IMR-90 (cell line): ENCODE measurements at regions not wholly inside any gene's neighbourhood (a gene's known extent, or its start where the extent isn't known, plus 50 kb on each side); places are given as distances from the start of the nearest gene placed in this dataset.
"Not testable (repeated sequence)": the region's sequence is repeated elsewhere in the genome, so short reads cannot be mapped to it uniquely, and the experiment has no call there.

ENCODE experiments used
- ATAC-seq: fragments of 200-7000 bp; cut with Tn5 transposase; 2 replicates; pipeline ENCODE4 v1.9.1; 2020; ENCODE audit warnings: low read depth, mild to moderate bottlenecking, moderate library complexity
- BruUV-seq: library from RNA; stranded (reverse); fragments of 400-500 nt; replicated peaks from 2 replicates; lab custom pipeline; 2021; lab: Mats Ljungman, UMichigan
- CTCF ChIA-PET: fragments of 300-600 bp; formaldehyde crosslinking; extraction: SDS; loops from one replicate; lab custom pipeline; 2021; ENCODE audit warnings: antibody characterized with exemption; lab: Yijun Ruan, JAX
- POLR2A ChIA-PET: fragments of 300-600 bp; sonication (Branson Sonifier 250); formaldehyde crosslinking; loops from one replicate; lab custom pipeline; 2022; ENCODE audit warnings: antibody characterized with exemption; ENCODE audit not compliant: unreplicated experiment; lab: Charles Lee
- DNase-seq: peaks from one replicate; pipeline ENCODE4 v3.0.0; 2013
- H2AFZ ChIP-seq: replicated peaks from 2 replicates; pipeline ENCODE3; 2013; ENCODE audit warnings: low read length, mild to moderate bottlenecking; ENCODE audit not compliant: poor library complexity
- H2AK5ac ChIP-seq: 2 replicates; pipeline ENCODE4 v1.6.1; 2013; ENCODE audit warnings: low read depth, low read length, inconsistent platforms
- H2AK9ac ChIP-seq: replicated peaks from 2 replicates; pipeline ENCODE3; 2013; ENCODE audit warnings: mild to moderate bottlenecking, low read depth, low read length, moderate library complexity; ENCODE audit not compliant: poor library complexity
- H2BK120ac ChIP-seq: 2 replicates; pipeline ENCODE4 v1.6.1; 2013; ENCODE audit warnings: low read depth, low read length, inconsistent platforms
- H2BK15ac ChIP-seq: 3 replicates; pipeline ENCODE4 v1.6.1; 2013; ENCODE audit warnings: low read depth, low read length, inconsistent platforms
- H2BK20ac ChIP-seq: 2 replicates; pipeline ENCODE4 v1.6.1; 2013; ENCODE audit warnings: low read depth, mild to moderate bottlenecking, inconsistent platforms, low read length, moderate library complexity
- H2BK5ac ChIP-seq: 2 replicates; pipeline ENCODE4 v1.6.1; 2013; ENCODE audit warnings: mild to moderate bottlenecking, low read depth, low read length, inconsistent platforms; ENCODE audit not compliant: poor library complexity, severe bottlenecking
- H3K14ac ChIP-seq: replicated peaks from 2 replicates; pipeline ENCODE4 v1.6.1; 2013; ENCODE audit warnings: low read depth, low read length, inconsistent platforms
- H3K18ac ChIP-seq: 2 replicates; pipeline ENCODE4 v1.6.1; 2013; ENCODE audit warnings: low read depth, low read length, control low read depth
- H3K23ac ChIP-seq: 2 replicates; pipeline ENCODE4 v1.6.1; 2013; ENCODE audit warnings: low read depth, low read length, inconsistent platforms
- H3K27ac ChIP-seq: 2 replicates; pipeline ENCODE4 v1.5.1; 2013; ENCODE audit warnings: mild to moderate bottlenecking, control low read depth, low read length; ENCODE audit not compliant: insufficient read depth
- H3K27me3 ChIP-seq: 2 replicates; pipeline ENCODE4 v1.6.1; 2013; ENCODE audit warnings: low read length; ENCODE audit not compliant: control insufficient read depth, insufficient read depth
- H3K36me3 ChIP-seq: 2 replicates; pipeline ENCODE4 v1.6.1; 2013; ENCODE audit warnings: low read length, mixed read lengths; ENCODE audit not compliant: control insufficient read depth, insufficient read depth
- H3K4ac ChIP-seq: 2 replicates; pipeline ENCODE4 v1.6.1; 2013; ENCODE audit warnings: low read depth, low read length, inconsistent platforms
- H3K4me1 ChIP-seq: 2 replicates; pipeline ENCODE4 v1.6.1; 2013; ENCODE audit warnings: low read length, mixed read lengths; ENCODE audit not compliant: control insufficient read depth, insufficient read depth
- H3K4me2 ChIP-seq: 2 replicates; pipeline ENCODE4 v1.6.1; 2013; ENCODE audit warnings: low read depth, mild to moderate bottlenecking, control low read depth, low read length, moderate library complexity
- H3K4me3 ChIP-seq: 2 replicates; pipeline ENCODE4 v1.5.1; 2013; ENCODE audit warnings: low read depth, mild to moderate bottlenecking, control low read depth, low read length, moderate library complexity; ENCODE audit not compliant: insufficient read depth
- H3K56ac ChIP-seq: 2 replicates; pipeline ENCODE4 v1.6.1; 2013; ENCODE audit warnings: low read length, inconsistent platforms; ENCODE audit not compliant: insufficient read depth; ENCODE audit errors: extremely low read depth
- H3K79me1 ChIP-seq, 2 experiments: 2 replicates each; pipeline ENCODE4 v1.6.1; 2013; ENCODE audit warnings: low read length in 2 of 2, inconsistent platforms in 1 of 2, low read depth in 1 of 2
- H3K9ac ChIP-seq: 2 replicates; pipeline ENCODE4 v1.6.1; 2013; ENCODE audit warnings: low read depth, low read length, control low read depth
- H3K9me1 ChIP-seq: 2 replicates; pipeline ENCODE4 v1.6.1; 2013; ENCODE audit warnings: low read length, inconsistent platforms; ENCODE audit not compliant: insufficient read depth
- H3K9me3 ChIP-seq: 2 replicates; pipeline ENCODE4 v1.6.1; 2013; ENCODE audit warnings: low read length; ENCODE audit not compliant: control insufficient read depth, insufficient read depth
- H4K20me1 ChIP-seq: 2 replicates; pipeline ENCODE4 v1.6.1; 2013; ENCODE audit warnings: low read length, inconsistent platforms; ENCODE audit not compliant: insufficient read depth
- H4K5ac ChIP-seq: 2 replicates; pipeline ENCODE4 v1.6.1; 2013; ENCODE audit warnings: mild to moderate bottlenecking, low read depth, low read length, control low read depth
- H4K8ac ChIP-seq, 2 experiments: 2 replicates each; pipeline ENCODE4 v1.6.1; 2013; ENCODE audit warnings: low read depth in 2 of 2, low read length in 2 of 2, control low read depth in 1 of 2, inconsistent platforms in 1 of 2
- H4K91ac ChIP-seq: 2 replicates; pipeline ENCODE4 v1.6.1; 2013; ENCODE audit warnings: low read depth, low read length, inconsistent platforms; ENCODE audit not compliant: insufficient read depth
- CTCF ChIP-seq: conservative IDR thresholded peaks from 2 replicates; pipeline ENCODE4 v1.5.1; 2012; ENCODE audit warnings: mild to moderate bottlenecking, low read depth, low read length, improper control_type of control experiment
- MAZ ChIP-seq: IDR thresholded peaks from 2 replicates; pipeline ENCODE4 v1.6.1; 2012; ENCODE audit warnings: low read depth, mild to moderate bottlenecking, low read length, improper control_type of control experiment, moderate library complexity, borderline replicate concordance
- RCOR1 ChIP-seq: IDR thresholded peaks from 2 replicates; pipeline ENCODE4 v1.6.1; 2012; ENCODE audit warnings: mild to moderate bottlenecking, low read length, improper control_type of control experiment; ENCODE audit not compliant: insufficient replicate concordance
- RFX5 ChIP-seq: IDR thresholded peaks from 2 replicates; pipeline ENCODE4 v1.8.0; 2012; ENCODE audit warnings: low read depth, mild to moderate bottlenecking, low read length, moderate library complexity
- WGBS, 2 experiments: methylation state at CpG; one replicate each; pipeline versions ENCODE4 v1.1.5 to v1.1.7; 2013; ENCODE audit warnings: missing lambda C conversion rate in 2 of 2; ENCODE audit not compliant: insufficient read length in 1 of 2; ENCODE audit errors: extremely low coverage in 2 of 2; 5-methylcytosine and 5-hydroxymethylcytosine counted together
- dilution Hi-C: fragments of 300-500 bp; cut with HindIII; formaldehyde crosslinking; loops from one replicate; pipeline ENCODE4 v1.14.3; 2018; ENCODE audit warnings: low sequenced_read_pairs; ENCODE audit not compliant: unreplicated experiment
- in situ Hi-C: fragments of 300-500 bp; cut with MboI; formaldehyde crosslinking; loops from 3 replicates; pipeline ENCODE4 v1.14.3; 2019; ENCODE audit warnings: low sequenced_read_pairs, inconsistent platforms, mixed read lengths
- intact Hi-C: fragments of 100-400 bp; cut with micrococcal nuclease; formaldehyde crosslinking; loops from 2 replicates; pipeline ENCODE4 v1.10.0; 2022

DNA sequence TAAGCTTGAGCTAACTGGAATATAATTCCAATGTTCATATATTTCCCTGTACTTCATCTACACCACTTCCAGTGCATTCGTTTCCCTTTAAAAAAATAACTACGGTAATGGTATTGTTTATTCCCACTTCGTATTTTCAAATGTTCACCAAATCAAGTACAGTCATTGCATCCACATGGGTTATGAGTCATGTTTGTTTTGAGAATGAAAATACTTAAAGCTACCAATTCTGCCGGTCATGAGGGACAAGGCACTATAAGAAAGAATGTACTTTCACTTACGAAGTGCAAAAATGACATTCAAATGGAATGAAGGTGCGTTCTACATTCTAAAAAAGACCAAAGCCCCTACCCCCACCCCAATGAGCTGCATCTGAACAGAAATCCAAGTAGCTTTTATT is 174.4 kb upstream of the FGF13 start:
- no peaks in the 10 kb centered on the region for H3K9me3 ChIP-seq
- no peaks in the 10 kb centered on the region for H3K36me3 ChIP-seq
- H3K14ac ChIP-seq: no peak overlapping the region
- H2BK120ac ChIP-seq: no peak overlapping the region
- no peak overlapping the region for H2AK9ac ChIP-seq
- H3K4me1 ChIP-seq: no peaks in the 10 kb centered on the region
- no peak overlapping the region for H3K9ac ChIP-seq
- no peak overlapping the region for H3K56ac ChIP-seq
- H4K20me1 ChIP-seq: no peaks in the 10 kb centered on the region
- no peak overlapping the region for H3K4ac ChIP-seq
- DNase-seq (no peak), ATAC-seq (no peak)
- H4K91ac ChIP-seq: no peak overlapping the region
- no peaks in the 10 kb centered on the region for H3K79me1 ChIP-seq
- dilution Hi-C loops: no loop called here
- no peak overlapping the region for H2BK20ac ChIP-seq
- no peak overlapping the region for H3K4me2 ChIP-seq
- H3K18ac ChIP-seq: no peak overlapping the region
- no peak overlapping the region for H2BK5ac ChIP-seq
- CTCF ChIA-PET: no interaction called here
- H2AK5ac ChIP-seq: no peak overlapping the region
- H3K27ac ChIP-seq: no peak overlapping the region
- H2AFZ ChIP-seq: no peak overlapping the region
- in situ Hi-C loops: no loop called here
- no peak overlapping the region for H2BK15ac ChIP-seq
- H3K4me3 ChIP-seq: no peak overlapping the region
- H3K27me3 ChIP-seq: no peaks in the 10 kb centered on the region
- no peak overlapping the region for H3K23ac ChIP-seq
- H3K9me1 ChIP-seq: no peaks in the 10 kb centered on the region
- POLR2A ChIA-PET: no interaction called here
- no peak overlapping the region for H4K5ac ChIP-seq
- intact Hi-C loops: no loop called here
- no TSS peak for BruUV-seq
- no peak overlapping the region for H4K8ac ChIP-seq
- TF ChIP-seq RFX5 (no peak), CTCF (no peak), MAZ (no peak), RCOR1 (no peak)
- no CpG with 5 or more reads among the region's 6 CpGs for WGBS, 2 experiments

- H3K4me2 ChIP-seq, H3K9me3 ChIP-seq, H2AK5ac ChIP-seq, H2AFZ ChIP-seq, H4K8ac ChIP-seq, H3K36me3 ChIP-seq, H2BK5ac ChIP-seq, H3K23ac ChIP-seq, H3K9me1 ChIP-seq, POLR2A ChIA-PET, H3K14ac ChIP-seq, H2AK9ac ChIP-seq, H3K79me1 ChIP-seq, CTCF ChIA-PET, H3K56ac ChIP-seq, H2BK120ac ChIP-seq, H3K27ac ChIP-seq, H3K27me3 ChIP-seq, intact Hi-C loops, H3K4ac ChIP-seq, H4K20me1 ChIP-seq, H3K18ac ChIP-seq, H3K4me1 ChIP-seq, H4K91ac ChIP-seq, H3K4me3 ChIP-seq, H2BK15ac ChIP-seq, dilution Hi-C loops, H4K5ac ChIP-seq, DNase-seq, in situ Hi-C loops, ATAC-seq, H3K9ac ChIP-seq, H2BK20ac ChIP-seq, BruUV-seq: not testable (repeated sequence)
- WGBS, 2 experiments: no CpG with 5 or more reads among the region's 4 CpGs
Measured at GRCh38 chrX:138880293-138880692, 168.8 kb upstream of the FGF13 start.
